COLO668 (cell line): ENCODE measurements at regions not wholly inside any gene's neighbourhood (a gene's known extent, or its start where the extent isn't known, plus 50 kb on each side); places are given as distances from the start of the nearest gene placed in this dataset.

ENCODE experiments used
- DNase-seq: peaks from one replicate; lab custom pipeline; 2025; ENCODE audit not compliant: unreplicated experiment; lab: John Stamatoyannopoulos, UW

- DNase-seq = no peak
Observed at GRCh38 chr10:69738858-69739435, 62.8 kb upstream of the COL13A1 start.

- no peak for DNase-seq
Observed at GRCh38 chr10:69739634-69740033, 62.1 kb upstream of the COL13A1 start.

GRCh38 chr10:69740126-69740525 lies 61.6 kb upstream of the COL13A1 start:
- no peak for DNase-seq

GRCh38 chr10:69741252-69741651 lies 60.5 kb upstream of the COL13A1 start:
- no peak for DNase-seq

- no peak for DNase-seq
Observed at GRCh38 chr10:69741671-69742355, 59.9 kb upstream of the COL13A1 start.

- DNase-seq = no peak
Observed at GRCh38 chr10:69742356-69742695, 59.4 kb upstream of the COL13A1 start.

- no peak for DNase-seq
Observed at GRCh38 chr10:69742928-69743602, 58.6 kb upstream of the COL13A1 start.

- DNase-seq = no peak
Observed at GRCh38 chr10:69744971-69745370, 56.7 kb upstream of the COL13A1 start.

GRCh38 chr10:69745698-69746097 lies 56.0 kb upstream of the COL13A1 start:
- no peak for DNase-seq

- no peak for DNase-seq
Observed at GRCh38 chr10:69747179-69747578, 54.5 kb upstream of the COL13A1 start.

GRCh38 chr10:69748621-69749020 lies 53.1 kb upstream of the COL13A1 start:
- DNase-seq = no peak

- DNase-seq = no peak
Observed at GRCh38 chr10:69749178-69750010, 52.3 kb upstream of the COL13A1 start.

GRCh38 chr10:69750011-69750373 lies 51.7 kb upstream of the COL13A1 start:
- no peak for DNase-seq

- DNase-seq = no peak
Observed at GRCh38 chr10:69750725-69751124, 51.0 kb upstream of the COL13A1 start.

GRCh38 chr10:69751214-69751613 lies 50.5 kb upstream of the COL13A1 start:
- no peak for DNase-seq
